Large intestine (tissue), 3 donors: ENCODE measurements at regions not wholly inside any gene's neighbourhood (a gene's known extent, or its start where the extent isn't known, plus 50 kb on each side); places are given as distances from the start of the nearest gene placed in this dataset.

Source experiments
- DNase-seq, 2 donors: peaks; one replicate each; pipeline versions ENCODE4 v3.0.0 to v3.0.0-alpha.2; 2013
- H3K27ac ChIP-seq: one replicate; pipeline ENCODE4 v1.5.1; 2013; ENCODE audit warnings: low read length
- H3K27me3 ChIP-seq: 2 replicates; pipeline ENCODE4 v1.6.1; 2013; ENCODE audit warnings: low read length; ENCODE audit not compliant: control insufficient read depth, insufficient read depth
- H3K36me3 ChIP-seq: 2 replicates; pipeline ENCODE4 v1.6.1; 2013; ENCODE audit warnings: low read length; ENCODE audit not compliant: control insufficient read depth, insufficient read depth
- H3K4me1 ChIP-seq: one replicate; pipeline ENCODE4 v1.6.1; 2013; ENCODE audit warnings: low read length; ENCODE audit not compliant: control insufficient read depth, insufficient read depth
- H3K4me3 ChIP-seq: one replicate; pipeline ENCODE4 v1.5.1; 2013; ENCODE audit warnings: low read length
- H3K9me3 ChIP-seq: one replicate; pipeline ENCODE4 v1.6.1; 2013; ENCODE audit warnings: mild to moderate bottlenecking, low read depth, low read length, moderate library complexity; ENCODE audit not compliant: control insufficient read depth
- WGBS: methylation state at CpG from one replicate; pipeline ENCODE4 v1.1.5; 2013; ENCODE audit warnings: low lambda C conversion rate; ENCODE audit not compliant: insufficient coverage; 5-methylcytosine and 5-hydroxymethylcytosine counted together

- Histone ChIP-seq H3K36me3 (no peaks in the 10 kb centered on the region), H3K4me3 (no peak overlapping the region), H3K9me3 (no peaks in the 10 kb centered on the region), H3K27me3 (no peaks in the 10 kb centered on the region), H3K4me1 (no peaks in the 10 kb centered on the region), H3K27ac (no peak overlapping the region)
- 60% methylated on average over 1 of the region's 3 CpGs for WGBS
- DNase-seq, result no peak
Observed at GRCh38 chr1:78419309-78419708, 71.5 kb upstream of the PTGFR start.

DNA sequence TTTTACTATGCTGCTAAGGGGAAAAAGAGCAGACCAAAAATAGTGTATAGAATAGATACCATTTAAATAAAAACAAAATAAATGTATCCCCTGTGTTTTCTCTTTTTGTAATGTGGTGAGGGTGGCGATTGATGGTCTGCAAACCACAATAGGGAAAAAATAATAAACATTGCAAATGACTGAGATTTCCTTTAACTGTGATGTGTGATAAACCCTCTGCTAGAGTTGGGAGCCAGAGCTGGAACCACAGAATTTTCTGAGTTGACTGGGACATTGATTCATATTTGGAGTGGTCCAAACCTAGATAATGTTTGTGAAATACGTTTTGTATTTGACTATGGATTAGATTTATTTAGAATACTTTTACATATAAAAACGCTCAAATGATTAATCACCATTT is 70.6 kb upstream of the PTGFR start:
- no peaks in the 10 kb centered on the region for H3K36me3 ChIP-seq
- WGBS, result 82% methylated on average over 2 of the region's 3 CpGs
- H3K27me3 ChIP-seq, result no peaks in the 10 kb centered on the region
- H3K27ac ChIP-seq, result no peak overlapping the region
- DNase-seq, result no peak
- no peak overlapping the region for H3K4me3 ChIP-seq
- H3K9me3 ChIP-seq, result no peaks in the 10 kb centered on the region
- H3K4me1 ChIP-seq, result no peaks in the 10 kb centered on the region

- H3K4me1 ChIP-seq, result no peaks in the 10 kb centered on the region
- H3K27me3 ChIP-seq, result no peaks in the 10 kb centered on the region
- H3K36me3 ChIP-seq, result no peaks in the 10 kb centered on the region
- H3K27ac ChIP-seq, result no peak overlapping the region
- H3K9me3 ChIP-seq, result no peaks in the 10 kb centered on the region
- no peak for DNase-seq
- H3K4me3 ChIP-seq, result no peak overlapping the region
Observed at GRCh38 chr1:78420688-78421087, 70.1 kb upstream of the PTGFR start.

DNA sequence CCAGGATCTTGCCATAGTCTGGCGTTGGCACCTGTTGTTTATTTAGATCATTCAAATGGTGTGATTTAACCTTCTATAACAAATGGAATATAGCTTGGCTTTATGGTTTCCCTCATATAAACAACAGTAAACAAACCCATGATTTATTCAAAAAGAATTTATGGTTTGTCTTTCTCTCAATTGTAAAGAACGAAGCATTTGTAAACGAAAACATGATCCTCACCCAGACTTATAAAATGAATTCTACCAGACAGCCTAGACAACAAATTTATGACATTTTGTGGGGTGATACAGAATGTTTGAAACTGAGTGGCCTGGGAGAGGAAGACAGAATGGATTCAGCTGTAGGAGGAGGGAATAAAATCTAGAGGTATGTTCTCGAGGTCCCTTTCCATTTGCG is 66.1 kb upstream of the PTGFR start:
- no peak overlapping the region for H3K4me3 ChIP-seq
- WGBS, result no CpG with 5 or more reads among the region's 5 CpGs
- H3K4me1 ChIP-seq, result no peaks in the 10 kb centered on the region

GRCh38 chr1:78426408-78426807 is 64.4 kb upstream of the PTGFR start:
- no peaks in the 10 kb centered on the region for H3K4me1 ChIP-seq
- DNase-seq, result no peak
- H3K27ac ChIP-seq, result no peak overlapping the region
- WGBS, result 21% methylated on average over 3 of the region's 4 CpGs
- H3K36me3 ChIP-seq, result no peaks in the 10 kb centered on the region
- H3K27me3 ChIP-seq, result no peaks in the 10 kb centered on the region
- no peak overlapping the region for H3K4me3 ChIP-seq
- no peaks in the 10 kb centered on the region for H3K9me3 ChIP-seq

More for the DNA sequence above, 66.1 kb upstream of the PTGFR start:
- DNase-seq, result no peak
- H3K9me3 ChIP-seq, result no peaks in the 10 kb centered on the region
- no peaks in the 10 kb centered on the region for H3K27me3 ChIP-seq
- H3K27ac ChIP-seq, result no peak overlapping the region
- H3K36me3 ChIP-seq, result no peaks in the 10 kb centered on the region

- no peaks in the 10 kb centered on the region for H3K9me3 ChIP-seq
- H3K27me3 ChIP-seq, result no peaks in the 10 kb centered on the region
- H3K4me3 ChIP-seq, result no peak overlapping the region
- H3K36me3 ChIP-seq, result no peaks in the 10 kb centered on the region
- no peak overlapping the region for H3K27ac ChIP-seq
- no peak for DNase-seq
- no peaks in the 10 kb centered on the region for H3K4me1 ChIP-seq
- 60% methylated on average over 2 of the region's 2 CpGs for WGBS
Observed at GRCh38 chr1:78427506-78427905, 63.3 kb upstream of the PTGFR start.

DNA sequence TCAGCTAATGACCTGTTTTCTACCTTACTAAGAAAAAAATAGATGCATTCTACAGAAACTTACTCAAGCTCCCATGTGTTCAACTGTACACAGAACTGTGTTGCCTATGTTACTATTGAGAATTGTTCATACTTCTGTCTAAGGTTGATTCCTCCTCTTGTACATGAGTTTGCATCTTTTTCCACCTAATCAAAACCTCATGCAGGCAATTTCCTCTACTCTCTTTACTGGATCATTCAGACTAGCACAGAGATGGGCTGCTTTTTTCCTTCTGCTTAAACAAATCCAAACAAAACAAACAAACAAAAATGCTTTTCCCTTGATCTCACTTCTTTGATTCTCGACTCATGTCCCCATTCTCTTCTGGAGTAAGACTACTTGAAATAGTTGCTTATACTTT is 58.8 kb upstream of the PTGFR start:
- WGBS, result 91% methylated on average over 1 of the region's 1 CpG
- H3K27me3 ChIP-seq, result no peaks in the 10 kb centered on the region
- H3K4me3 ChIP-seq, result no peak overlapping the region
- H3K9me3 ChIP-seq, result no peaks in the 10 kb centered on the region
- H3K27ac ChIP-seq, result no peak overlapping the region
- no peaks in the 10 kb centered on the region for H3K36me3 ChIP-seq
- no peaks in the 10 kb centered on the region for H3K4me1 ChIP-seq
- no peak for DNase-seq

- Histone ChIP-seq H3K36me3 (no peaks in the 10 kb centered on the region), H3K27ac (no peak overlapping the region), H3K27me3 (no peaks in the 10 kb centered on the region), H3K4me1 (no peaks in the 10 kb centered on the region), H3K9me3 (no peaks in the 10 kb centered on the region), H3K4me3 (no peak overlapping the region)
- DNase-seq, result no peak
- WGBS, result 80% methylated on average over 1 of the region's 2 CpGs
Observed at GRCh38 chr1:78434351-78434750, 56.4 kb upstream of the PTGFR start.

DNA sequence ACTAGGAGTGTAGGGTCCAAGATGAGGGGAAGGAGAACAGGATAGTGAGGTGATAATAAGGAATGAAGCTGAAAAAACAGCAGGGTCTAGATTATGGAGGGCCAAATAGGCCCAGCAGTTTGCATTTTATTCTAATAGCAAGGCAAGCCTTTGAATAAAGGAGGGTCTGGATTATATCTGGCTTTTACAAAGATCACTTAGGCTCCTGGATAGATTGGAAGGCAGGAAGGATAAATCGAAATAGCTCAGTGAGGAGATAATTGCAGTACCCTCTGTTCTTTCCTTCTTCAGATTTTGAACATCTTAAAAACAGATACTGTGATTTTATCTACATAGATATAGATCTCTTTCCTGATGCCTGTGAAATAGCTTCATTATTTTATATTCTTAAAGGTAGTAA is 53.8 kb upstream of the PTGFR start:
- H3K27ac ChIP-seq, result no peak overlapping the region
- DNase-seq, result no peak
- H3K4me3 ChIP-seq, result no peak overlapping the region
- no peaks in the 10 kb centered on the region for H3K36me3 ChIP-seq
- H3K4me1 ChIP-seq, result no peaks in the 10 kb centered on the region
- no peaks in the 10 kb centered on the region for H3K27me3 ChIP-seq
- no peaks in the 10 kb centered on the region for H3K9me3 ChIP-seq
- no CpG with 5 or more reads among the region's 1 CpG for WGBS

DNA sequence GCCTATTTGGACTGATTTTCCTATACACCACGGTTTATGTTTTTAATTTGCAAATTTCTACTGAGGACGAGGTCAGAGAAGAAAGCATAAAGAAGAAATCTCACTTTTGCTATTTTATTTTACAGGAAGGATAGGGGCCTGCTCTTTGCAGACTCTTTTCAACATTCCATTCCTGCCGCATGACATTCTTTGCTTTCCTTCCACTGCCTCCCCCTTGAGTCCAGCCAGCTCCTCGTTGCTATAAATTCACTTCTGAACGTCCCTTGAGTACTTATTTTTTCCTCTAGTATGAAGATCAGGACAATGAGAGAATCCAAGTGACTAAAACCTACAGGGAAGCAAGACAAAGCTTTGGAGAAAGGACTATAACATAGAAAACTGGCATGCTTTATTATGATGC is 53.4 kb upstream of the PTGFR start:
- Histone ChIP-seq H3K27ac (no peak overlapping the region), H3K4me3 (no peak overlapping the region), H3K4me1 (no peaks in the 10 kb centered on the region), H3K9me3 (no peaks in the 10 kb centered on the region), H3K27me3 (no peaks in the 10 kb centered on the region), H3K36me3 (no peaks in the 10 kb centered on the region)
- WGBS, result 49% methylated on average over 4 of the region's 5 CpGs
- no peak for DNase-seq

GRCh38 chr1:78437941-78438340 is 52.8 kb upstream of the PTGFR start:
- no peak for DNase-seq
- WGBS, result no CpG with 5 or more reads among the region's 1 CpG
- Histone ChIP-seq H3K27me3 (no peaks in the 10 kb centered on the region), H3K4me3 (no peak overlapping the region), H3K9me3 (no peaks in the 10 kb centered on the region), H3K36me3 (no peaks in the 10 kb centered on the region), H3K4me1 (no peaks in the 10 kb centered on the region), H3K27ac (no peak overlapping the region)
